ENCODE measurements at regions not wholly inside any gene's neighbourhood (a gene's known extent, or its start where the extent isn't known, plus 50 kb on each side); places are given as distances from the start of the nearest gene placed in this dataset.

DNA sequence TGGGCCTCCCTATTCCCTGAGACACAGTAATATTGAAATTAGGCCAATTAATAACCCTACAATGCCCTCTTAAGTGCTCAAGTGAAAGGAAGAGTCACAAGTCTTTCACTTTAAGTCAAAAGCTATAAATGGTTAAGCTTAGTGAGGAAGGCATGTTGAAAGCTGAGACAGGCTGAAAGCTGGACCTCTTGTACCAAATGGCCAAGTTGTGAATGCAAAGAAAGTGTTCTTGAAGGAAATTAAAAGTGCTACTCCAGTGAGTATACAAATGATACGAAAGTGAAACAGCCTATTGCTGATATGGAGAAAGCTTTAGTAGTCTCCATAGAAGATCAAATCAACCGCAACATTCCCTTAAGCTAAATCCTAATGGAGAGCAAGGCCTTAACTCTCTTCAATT lies 140.8 kb downstream of the PTCSC3 start:
- TF ChIP-seq, protein P1, sequence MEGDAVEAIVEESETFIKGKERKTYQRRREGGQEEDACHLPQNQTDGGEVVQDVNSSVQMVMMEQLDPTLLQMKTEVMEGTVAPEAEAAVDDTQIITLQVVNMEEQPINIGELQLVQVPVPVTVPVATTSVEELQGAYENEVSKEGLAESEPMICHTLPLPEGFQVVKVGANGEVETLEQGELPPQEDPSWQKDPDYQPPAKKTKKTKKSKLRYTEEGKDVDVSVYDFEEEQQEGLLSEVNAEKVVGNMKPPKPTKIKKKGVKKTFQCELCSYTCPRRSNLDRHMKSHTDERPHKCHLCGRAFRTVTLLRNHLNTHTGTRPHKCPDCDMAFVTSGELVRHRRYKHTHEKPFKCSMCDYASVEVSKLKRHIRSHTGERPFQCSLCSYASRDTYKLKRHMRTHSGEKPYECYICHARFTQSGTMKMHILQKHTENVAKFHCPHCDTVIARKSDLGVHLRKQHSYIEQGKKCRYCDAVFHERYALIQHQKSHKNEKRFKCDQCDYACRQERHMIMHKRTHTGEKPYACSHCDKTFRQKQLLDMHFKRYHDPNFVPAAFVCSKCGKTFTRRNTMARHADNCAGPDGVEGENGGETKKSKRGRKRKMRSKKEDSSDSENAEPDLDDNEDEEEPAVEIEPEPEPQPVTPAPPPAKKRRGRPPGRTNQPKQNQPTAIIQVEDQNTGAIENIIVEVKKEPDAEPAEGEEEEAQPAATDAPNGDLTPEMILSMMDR (IDR thresholded peaks at IDR 0.05; ENCODE audit: low read depth, low read length) = no peak
- no peak overlapping the region for H3K4me3 ChIP-seq (ENCODE audit: low read depth, low read length)

DNA sequence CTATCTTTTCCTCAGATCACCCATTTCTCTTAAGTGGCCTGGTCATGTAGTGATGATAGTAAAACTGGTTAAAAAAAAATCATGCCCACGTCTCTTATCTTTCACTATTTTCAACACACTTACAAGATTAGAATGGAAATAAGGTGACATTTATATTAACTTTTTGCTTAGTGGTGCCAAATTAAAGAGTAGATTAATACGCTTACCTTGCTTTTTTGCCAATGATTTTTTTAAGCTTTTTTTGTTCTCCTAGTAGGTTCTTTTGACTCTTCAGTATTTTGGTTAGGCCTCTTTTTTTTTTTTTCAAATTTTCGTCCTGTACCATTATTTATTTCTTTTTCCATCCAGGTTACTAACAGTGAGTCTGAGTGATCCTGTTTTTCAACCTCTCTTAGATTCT lies 147.9 kb downstream of the PTCSC3 start:
- H3K4me3 ChIP-seq (ENCODE audit: low read depth, low read length) = no peak overlapping the region
- TF ChIP-seq, protein P1 (IDR thresholded peaks at IDR 0.05; ENCODE audit: low read depth, low read length) = no peak

DNA sequence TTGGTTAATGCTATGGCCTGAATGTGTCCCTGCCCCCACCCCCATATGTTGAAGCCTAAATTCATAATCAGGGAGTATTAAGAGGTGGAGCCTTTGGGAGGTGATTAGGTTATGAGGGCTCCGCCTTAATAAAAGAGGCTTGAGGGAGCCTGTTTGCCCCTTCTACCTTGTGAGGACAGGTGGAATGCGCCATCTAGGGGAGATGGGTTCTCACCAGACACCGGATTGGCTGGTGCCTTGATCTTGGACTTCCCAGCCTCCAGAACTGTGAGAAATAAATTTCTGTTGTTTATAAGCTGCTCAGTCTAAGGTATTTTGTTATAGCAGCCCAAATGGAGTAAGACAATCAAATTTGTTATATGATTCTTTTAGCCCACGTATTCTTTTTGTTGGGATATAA lies 148.3 kb downstream of the PTCSC3 start:
- no peak overlapping the region for H3K4me3 ChIP-seq (ENCODE audit: low read depth, low read length)
- TF ChIP-seq, protein P1 (IDR thresholded peaks at IDR 0.05; ENCODE audit: low read depth, low read length) = no peak

DNA sequence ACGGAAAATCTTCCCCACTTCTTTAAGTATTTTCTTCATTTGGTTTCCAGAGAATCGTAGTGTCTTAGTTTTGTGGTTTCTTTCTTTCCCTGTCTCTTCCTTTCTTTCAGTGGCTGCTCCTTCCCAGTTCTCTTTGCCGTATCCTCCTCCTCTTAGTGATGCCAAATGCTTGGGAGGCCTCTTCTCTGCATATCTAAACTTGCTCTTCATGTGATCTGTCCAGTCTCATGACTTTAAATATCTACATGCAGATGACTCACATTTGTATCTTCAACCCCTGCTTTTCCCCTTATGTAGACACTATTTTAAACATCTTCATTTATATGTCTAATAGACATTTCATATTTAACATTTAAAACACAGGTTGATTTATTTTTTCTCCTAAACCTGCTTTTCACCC lies 149.2 kb downstream of the PTCSC3 start:
- no peak overlapping the region for H3K4me3 ChIP-seq (ENCODE audit: low read depth, low read length)
- TF ChIP-seq, protein P1 (IDR thresholded peaks at IDR 0.05; ENCODE audit: low read depth, low read length) = no peak

DNA sequence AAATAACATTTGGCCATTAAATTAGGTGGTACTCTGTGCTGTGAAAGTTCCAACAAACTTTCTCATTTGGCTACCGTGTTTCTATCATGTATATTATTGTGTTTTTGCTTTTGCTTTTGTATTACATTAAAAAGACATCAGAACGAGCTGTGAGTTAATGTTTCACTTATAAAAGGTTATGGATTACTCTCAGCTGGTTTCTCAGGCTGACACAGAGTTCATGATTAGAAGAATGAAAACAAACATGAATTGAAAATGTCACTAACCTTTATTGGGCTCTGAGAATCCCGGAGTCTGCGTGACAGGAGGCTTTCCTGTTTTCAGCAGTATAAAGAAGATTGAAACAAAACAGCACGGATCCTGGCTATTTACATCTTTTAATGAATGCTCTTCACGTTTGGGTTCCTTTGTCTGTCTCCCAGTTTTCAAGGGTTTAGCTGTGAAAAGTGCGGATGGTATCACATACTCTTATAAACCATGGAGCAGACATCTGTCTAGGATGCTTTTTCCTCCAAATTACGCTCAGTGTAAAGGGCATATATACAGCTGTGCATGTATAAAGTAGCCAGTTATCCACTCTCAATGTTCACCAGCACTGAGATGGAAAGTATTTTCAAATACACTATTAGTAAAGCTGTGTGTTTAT lies 153.6 kb downstream of the PTCSC3 start:
- H3K4me3 ChIP-seq (ENCODE audit: low read depth, low read length) = no peak overlapping the region
- TF ChIP-seq, protein P1 (IDR thresholded peaks at IDR 0.05; ENCODE audit: low read depth, low read length) = no peak

DNA sequence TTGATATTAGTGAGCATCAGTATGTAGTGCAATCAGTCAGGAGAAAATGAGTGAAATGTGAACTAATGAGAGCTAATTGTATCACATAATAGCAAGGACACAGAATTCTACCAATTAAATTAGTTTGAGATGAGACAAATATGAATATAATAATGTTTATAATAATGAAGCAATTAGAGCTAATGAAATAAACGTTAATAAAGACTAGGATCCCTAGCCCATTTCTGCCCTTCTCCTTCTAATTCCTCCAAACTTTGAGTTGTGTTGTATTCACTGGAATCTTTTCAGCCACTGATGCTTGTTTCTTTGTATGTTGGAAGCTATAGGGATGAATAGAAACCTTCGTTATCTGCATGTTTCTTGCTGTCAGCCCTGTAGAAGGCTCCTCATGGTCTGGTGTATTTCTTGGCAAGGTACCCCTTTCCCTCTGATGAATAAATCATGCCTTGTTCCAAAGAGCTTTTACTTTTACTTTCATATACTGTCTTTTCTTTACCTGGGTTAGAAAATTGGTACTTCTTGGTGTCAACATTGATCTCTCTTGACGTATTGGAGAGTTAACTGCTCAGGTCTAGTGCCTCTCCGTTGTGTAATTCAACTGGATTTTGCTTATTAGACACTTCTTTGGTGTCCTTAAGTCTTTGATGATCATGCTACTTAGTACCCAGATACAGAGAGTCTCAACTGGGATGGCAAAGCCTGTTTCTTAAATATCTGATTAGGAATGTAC lies 154.8 kb downstream of the PTCSC3 start:
- TF ChIP-seq, protein P1 (IDR thresholded peaks at IDR 0.05; ENCODE audit: low read depth, low read length) = no peak
- no peak overlapping the region for H3K4me3 ChIP-seq (ENCODE audit: low read depth, low read length)

DNA sequence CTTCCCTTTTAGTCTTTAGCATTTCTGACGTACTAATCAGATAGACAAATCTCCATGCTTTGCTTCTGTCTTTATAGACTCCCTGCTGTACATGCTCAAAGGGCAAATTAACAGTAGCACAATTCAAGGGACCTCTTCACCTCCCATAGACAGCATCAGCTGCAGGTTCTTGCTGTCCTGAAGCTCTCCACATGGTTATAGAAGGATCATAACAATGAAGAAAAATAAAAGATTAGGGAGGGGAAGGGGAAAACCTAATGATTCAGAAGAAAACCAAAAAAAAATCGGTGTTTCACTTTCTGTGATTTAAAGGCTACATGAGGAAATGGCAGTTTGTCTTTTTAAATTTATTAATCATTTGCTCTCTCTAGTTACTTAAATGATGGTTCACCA lies 155.5 kb downstream of the PTCSC3 start:
- TF ChIP-seq, protein P1 (IDR thresholded peaks at IDR 0.05; ENCODE audit: low read depth, low read length) = no peak
- H3K4me3 ChIP-seq (ENCODE audit: low read depth, low read length) = no peak overlapping the region
